GM18907 (cell line): ENCODE measurements at regions not wholly inside any gene's neighbourhood (a gene's known extent, or its start where the extent isn't known, plus 50 kb on each side); places are given as distances from the start of the nearest gene placed in this dataset.
"Not testable (repeated sequence)": the region's sequence is repeated elsewhere in the genome, so short reads cannot be mapped to it uniquely, and the experiment has no call there.

ENCODE experiments used
- ATAC-seq: cut with Tn5 transposase; IDR thresholded peaks from one replicate; pipeline ENCODE4 v1.9.1; 2021; ENCODE audit warnings: mild to moderate bottlenecking, moderate library complexity; ENCODE audit not compliant: unreplicated experiment

DNA sequence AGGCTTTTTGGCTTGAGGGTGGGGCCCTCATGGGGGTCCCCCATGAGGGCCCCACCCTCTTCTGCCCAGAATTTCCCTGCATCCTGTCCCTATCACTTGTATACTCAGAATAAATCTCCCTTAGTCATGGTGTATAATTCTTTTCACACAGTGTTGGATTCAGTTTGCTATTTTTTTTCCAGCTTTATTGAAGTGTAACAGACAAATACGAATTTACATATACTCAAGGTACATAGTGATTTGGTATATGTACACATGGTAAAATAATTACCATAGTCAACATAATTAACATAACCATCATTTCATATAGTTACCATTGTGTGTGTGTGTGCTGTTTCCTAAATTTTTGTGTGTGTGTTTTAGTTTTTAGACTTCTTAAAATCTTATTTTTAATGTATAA lies 289.4 kb downstream of the CNTNAP3B start:
- ATAC-seq, result not testable (repeated sequence)

DNA sequence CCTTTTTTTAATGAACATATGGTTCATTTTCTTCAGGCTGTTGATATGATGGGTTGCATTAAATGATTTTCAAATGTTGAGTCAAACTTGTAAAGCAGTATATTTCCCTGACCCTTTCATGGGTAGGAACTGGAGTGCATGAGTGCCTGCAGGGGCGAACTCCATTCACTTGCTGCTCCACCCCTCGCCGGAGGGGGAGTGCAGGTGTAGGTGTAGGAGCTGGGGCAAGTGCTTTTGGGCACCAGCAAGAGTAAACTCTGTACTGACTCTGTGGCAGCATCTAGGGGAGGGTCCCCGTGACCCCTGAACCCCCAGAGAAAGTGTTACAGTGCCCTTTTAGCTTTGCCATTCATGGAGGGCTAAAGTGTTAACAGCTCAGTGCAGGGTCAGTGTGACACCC lies 290.3 kb downstream of the CNTNAP3B start:
- ATAC-seq, result not testable (repeated sequence)

DNA sequence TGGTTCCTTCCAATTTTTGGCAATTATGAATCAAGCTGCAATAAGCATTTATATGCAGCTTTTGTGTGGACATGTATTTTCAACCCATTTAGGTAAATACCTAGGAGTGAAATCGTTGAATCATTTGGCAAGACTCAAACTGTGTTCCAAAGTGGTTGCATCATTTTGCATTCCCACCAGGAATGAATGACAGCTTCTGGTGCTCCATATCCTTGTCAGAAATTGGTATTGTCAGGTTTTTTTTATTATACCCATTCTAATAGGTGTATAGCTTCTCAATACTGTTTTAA lies 290.7 kb downstream of the CNTNAP3B start:
- not testable (repeated sequence) for ATAC-seq

DNA sequence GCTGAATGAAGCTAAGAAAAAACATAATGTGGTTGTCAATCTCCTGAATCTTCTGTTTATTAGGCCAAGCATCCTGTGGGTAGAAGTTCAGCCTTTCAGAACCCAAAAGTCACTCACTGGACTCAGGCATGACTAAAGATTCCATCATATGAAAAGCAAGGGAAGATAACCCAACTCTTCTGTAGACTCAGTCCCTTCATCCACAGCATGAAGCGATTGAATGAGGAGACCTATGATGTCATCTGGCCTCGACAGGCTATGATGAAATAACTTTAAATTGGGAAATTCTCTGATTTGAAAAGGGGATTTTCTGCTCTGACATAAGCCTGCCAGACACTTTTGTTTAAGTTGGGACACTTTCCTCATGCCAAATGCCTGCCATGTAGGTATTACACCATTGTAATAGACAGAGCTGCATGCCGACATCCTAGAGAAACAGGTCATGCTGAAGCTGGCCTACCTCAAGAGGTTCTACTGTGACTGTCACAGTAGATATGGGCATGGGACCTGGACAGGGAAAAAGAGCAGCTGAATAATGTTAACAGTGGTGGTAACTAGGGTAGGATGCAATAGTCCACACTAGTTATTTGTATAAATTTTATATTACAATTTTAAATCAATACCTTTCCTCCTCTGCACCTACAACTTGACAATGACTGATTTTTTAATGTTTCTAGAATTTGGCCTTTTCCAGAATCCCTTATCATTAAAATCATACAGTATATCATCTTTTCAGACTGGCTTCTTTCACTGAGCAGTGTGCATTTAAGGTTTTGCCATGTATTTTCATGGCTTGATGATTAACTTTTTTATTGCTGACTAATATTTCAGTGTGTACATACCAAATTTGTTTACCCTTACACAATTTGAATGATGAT lies 291.3 kb downstream of the CNTNAP3B start:
- not testable (repeated sequence) for ATAC-seq

DNA sequence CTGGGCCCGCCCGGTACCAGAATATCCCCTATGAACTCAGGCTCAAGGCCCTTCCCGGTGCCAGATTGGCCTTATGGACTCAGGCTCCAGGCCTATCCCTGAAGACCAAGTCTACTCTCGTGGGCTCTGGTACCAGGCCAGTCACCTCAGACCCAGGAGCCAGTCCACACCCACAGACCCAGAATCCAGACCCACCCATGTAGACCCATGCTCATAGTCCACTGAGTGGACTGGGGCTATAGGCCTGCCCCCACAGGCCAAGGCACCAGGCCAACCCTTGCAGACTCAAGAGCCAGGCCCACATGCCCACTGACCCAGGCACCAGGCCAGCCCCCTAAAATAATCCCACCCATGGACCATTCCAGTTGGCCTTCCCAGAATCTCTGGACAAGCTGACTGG lies 296.1 kb downstream of the CNTNAP3B start:
- ATAC-seq, result not testable (repeated sequence)

DNA sequence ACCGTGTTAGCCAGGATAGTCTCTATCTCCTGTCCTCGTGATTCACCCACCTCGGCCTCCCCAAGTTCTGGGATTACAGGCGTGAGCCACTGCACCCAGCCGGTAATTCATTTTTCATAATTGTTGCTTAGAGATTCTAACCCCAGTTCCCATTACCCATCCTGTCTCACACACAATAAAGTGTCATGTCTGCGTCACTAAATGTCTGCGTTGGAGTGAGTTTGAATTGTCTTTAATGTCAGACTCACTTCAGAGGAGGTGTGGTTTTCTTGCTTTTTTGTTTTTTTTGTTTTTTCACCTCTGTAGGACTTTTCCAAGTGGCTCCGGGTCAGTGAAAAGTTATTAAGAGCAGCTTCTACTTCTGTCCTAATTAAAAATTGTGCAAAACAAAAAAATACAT lies 304.5 kb downstream of the CNTNAP3B start:
- ATAC-seq, result not testable (repeated sequence)

DNA sequence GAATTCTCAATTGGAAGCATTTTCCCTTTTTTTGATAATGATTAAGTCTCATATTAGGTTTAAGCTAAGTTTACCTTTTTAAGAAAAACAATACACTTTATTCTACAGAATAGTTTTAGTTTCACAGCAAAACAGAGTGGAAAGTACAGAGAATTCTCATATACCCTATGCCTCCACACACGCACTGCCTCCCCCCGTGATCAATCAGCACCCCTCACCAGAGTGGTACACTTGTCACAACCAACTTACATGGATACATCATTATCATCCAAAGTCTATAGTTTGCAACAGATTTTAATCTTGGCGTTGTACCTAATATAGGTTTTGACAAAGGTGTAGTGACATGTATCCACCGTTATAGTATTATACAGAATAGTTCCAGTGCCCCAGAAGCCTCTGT lies 326.5 kb downstream of the CNTNAP3B start:
- not testable (repeated sequence) for ATAC-seq

DNA sequence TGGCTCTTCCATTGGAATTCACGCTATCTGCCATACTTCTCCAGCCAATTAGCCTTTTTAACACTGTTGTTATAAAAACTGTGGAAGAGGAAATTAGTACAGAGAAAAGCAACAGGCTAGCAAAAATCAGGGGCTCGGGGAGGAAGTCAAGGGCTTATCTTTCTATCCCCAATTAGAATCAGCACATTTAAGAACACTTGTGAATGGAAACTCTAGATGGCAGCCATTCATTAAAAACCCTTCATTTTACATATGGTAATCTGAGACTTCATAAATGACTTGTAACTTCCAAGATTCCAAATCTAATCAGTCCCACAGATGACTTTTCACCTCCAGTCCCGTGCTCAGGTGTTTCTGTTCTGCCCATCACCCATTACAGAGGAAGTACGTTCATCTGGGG lies 330.5 kb downstream of the CNTNAP3B start:
- not testable (repeated sequence) for ATAC-seq

DNA sequence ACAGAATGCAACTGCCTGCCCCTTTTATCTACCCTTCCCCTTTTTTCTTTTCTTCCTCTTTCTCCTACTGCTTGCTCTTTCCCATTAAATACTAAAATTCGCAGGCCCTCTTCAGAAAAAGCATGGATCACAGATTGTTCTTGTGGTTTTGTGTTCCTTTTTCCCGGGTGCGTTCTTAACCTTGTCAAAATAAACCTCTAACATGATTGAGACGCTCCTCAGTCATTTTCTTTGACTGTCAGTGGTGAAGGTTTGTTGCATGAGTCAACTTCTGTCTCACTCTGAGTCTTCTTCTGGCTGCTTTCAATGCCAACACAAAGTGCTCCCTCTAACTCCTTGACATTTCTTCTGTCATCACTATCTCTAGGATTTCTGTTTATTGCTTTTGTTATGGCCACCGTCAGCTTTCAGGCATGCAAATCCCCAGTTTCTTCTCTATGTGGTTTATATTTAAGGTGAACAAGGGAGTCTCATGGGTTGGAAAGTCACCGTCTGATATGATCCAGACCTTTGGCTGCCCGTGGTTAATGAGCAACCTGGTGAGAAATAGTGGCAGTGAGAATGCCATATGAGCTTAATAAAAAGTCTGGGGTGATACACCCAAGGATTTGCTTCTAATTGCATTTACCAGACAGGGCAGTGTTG lies 338.4 kb downstream of the CNTNAP3B start:
- ATAC-seq, result not testable (repeated sequence)

DNA sequence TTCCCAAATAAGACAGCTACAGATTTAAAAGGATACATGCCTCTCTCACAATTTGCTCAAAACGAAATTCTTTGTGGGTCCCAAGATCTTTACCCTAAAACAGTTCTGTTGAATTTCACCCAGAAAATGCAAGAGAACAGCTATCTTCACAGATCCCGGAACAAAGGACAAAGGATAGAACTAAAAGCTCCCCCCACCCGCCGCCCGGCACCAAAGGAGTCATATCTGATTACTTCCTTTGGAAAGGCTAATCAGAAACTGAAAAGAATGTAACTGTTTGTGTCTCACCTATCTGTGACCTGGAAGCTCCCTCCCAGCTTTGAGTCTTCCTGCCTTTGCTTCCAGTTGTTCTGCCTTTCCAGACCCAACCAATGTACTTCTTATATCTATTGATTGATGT lies 339.2 kb downstream of the CNTNAP3B start:
- not testable (repeated sequence) for ATAC-seq

DNA sequence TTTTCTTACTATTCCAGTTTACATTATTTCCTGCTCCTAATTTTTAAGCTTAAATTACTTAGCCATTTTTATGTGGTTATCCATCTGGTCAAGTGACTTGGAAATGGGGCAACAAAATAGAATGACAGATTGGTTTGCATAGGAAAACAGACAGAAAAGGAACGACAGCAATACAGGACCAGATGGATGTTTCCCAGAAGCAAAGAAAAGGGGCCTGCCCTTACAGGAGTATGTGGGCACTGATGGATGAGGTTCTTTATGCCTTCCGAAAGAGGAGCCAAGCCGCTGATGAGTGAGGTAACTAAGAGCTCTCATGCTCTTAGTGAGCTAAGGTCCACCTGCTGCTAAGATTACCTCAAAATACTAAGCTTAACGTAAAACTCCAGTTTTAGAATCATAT lies 339.8 kb downstream of the CNTNAP3B start:
- ATAC-seq, result not testable (repeated sequence)

DNA sequence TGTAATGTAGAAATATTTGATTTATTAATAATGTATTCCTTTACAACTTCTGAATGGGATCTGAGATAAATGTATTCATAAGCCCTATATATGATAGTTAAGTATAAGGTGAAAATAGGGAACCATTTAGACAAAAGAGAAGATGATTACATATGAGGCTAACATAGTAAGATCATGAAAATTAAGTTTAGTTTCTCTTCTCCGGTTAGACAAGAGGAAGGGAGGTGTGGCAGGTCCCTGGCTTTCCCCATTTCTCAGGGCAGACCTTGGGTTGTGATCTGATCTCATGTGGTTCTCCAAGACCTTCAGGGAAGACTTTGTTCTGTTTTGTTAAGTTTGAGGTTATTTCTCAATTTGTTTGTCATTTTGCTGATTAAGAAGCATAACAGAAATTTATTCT lies 341.3 kb downstream of the CNTNAP3B start:
- ATAC-seq, result not testable (repeated sequence)

DNA sequence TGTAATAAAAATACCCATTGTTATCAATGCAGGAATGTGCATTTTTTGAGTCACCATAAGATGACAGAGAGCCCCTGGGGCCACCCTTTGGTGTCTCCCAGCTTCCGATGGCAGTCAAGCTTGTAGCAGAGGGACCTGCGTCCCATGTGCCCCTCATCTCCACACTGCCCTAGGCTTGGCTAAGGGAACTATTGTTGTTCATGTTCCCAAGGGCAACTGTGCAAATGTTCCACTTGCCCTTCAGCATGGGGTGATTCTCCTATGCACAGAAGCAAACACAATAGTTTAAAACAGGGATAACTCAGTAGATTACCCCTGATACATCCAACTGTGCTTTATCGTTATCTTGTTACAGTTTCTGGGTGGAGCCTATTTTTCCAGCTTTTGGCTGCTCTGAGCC lies 342.0 kb downstream of the CNTNAP3B start:
- ATAC-seq, result not testable (repeated sequence)

DNA sequence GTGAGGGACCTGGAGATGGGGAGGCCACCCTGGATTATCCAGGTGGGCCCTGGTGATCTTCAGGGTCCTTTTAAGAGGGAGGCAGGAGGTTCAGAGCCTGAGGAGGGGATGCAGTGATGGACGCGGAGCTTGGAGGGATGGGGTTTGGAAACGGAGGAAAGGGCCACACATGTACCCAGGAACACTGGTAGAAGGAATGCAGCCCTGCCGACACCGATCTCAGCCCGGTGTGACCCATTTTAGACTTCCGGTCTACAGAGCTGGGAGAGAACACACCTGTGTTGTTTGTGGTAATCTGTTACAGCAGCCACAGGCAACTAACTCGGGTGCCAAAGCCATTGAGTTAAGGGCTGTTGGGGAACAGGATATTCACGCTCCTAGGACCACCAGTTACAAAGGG lies 345.2 kb downstream of the CNTNAP3B start:
- not testable (repeated sequence) for ATAC-seq

DNA sequence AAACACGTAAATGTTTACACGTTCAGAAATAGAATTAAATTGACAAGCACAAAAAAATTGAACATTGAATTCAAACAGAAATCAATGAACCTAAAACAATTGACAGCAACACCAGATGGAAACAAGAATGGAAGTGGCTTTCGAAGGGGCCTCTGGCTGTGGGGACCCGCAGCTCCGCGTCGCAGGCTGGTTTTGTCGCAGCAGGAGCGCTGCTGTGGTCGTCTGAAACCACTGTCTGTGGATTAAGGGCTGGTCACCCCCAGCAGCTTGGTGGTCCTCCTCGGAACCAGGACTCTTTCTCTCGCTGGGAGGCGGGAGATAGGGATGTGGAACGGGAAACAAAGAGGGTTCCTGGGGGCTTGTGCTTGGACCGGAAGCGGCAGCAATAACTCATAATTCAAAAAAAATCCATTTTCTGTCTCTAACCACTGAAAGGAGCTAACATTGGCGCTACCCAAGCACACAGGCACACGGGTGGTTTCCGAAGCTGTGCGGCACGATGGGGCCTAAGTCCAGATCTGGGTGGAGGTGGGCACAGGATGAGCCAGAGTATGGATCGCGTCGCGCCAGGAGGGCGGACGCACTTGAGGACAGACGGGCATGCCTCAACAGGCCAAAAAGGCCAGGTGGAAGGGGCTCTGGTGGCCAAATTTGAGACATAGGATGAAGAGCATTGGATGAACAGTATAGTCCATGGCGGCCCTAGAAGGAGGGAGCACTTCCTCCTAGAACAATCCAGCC lies 346.0 kb downstream of the CNTNAP3B start:
- not testable (repeated sequence) for ATAC-seq

DNA sequence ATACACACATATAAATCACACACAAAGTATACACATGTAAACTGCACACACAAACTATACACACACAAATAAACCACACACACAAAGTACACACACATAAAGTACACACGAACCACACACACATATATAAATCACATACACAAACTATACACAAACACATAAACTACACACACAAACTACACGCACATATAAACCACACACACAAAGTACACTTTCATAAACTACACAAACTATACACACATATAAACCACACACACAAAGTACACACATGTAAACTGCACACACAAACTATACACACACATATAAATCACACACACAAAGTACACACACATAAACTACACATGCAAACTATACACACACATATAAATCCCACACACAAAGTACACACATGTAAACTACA lies 347.3 kb downstream of the CNTNAP3B start:
- ATAC-seq, result not testable (repeated sequence)

DNA sequence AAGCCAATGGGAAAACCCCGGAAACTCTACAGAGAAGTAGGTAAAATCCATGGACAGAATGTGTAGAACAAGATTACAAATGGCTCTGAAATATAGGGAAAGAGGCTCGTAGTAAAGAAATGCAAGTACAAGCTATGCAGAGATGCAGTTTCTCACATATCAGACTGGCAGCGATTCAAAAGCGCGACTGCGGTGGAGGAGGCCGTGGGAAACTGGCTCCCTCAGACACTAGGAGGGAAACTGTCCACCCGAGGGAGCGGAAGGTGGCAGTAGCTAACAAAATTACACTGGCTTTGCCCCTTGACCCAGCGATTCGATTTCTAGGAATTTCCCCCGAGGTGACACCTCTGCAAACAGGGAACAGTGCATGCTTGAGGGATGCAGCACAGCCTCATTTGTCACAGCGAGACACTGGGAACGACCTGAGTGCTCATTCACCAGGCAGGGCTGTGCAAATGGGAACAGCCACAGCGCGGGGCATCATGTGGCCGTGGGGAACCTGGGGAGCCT lies 349.3 kb downstream of the CNTNAP3B start:
- ATAC-seq, result not testable (repeated sequence)

DNA sequence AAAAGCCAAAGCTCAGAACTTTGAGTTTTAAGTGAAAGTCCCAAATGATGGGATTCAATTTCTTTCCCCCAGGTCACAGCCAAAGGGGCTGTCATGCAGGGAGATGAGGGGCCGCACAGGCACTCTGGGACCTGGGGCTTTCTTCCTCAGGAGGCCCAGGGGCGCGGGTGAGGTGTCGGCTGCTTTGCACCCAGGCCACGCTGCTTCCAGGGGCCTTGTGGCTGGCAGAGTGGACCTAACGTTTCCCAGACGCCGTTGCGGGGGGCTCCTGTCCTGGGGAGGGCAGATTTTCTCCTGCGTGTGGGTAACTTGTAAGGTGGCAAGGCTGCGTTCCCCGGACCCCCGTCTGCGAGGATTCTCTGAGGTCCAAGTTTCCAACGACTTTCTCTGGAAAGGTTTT lies 350.0 kb downstream of the CNTNAP3B start:
- not testable (repeated sequence) for ATAC-seq

DNA sequence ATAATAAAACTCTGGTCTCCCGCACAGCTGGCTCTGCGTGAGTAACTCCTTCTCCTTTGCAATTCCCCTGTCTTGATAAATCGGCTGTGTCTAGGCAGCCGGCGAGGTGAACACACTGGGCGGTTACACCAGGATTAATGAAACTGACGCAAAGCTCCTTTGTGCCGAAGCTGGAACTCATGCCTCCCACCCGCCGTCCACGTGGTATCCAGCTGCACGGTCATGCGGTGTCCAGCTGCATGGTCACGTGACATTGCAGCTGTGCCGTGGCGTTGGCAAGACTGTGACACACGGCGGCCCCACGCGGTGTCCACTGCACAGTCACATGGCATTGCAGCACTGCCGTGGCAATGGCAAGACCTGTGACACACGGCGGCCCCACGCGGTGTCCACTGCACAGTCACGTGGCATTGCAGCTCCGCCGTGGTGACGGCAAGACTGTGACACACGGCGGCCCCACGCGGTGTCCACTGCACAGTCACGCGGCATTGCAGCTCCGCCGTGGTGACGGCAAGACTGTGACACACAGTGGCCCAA lies 350.6 kb downstream of the CNTNAP3B start:
- not testable (repeated sequence) for ATAC-seq

DNA sequence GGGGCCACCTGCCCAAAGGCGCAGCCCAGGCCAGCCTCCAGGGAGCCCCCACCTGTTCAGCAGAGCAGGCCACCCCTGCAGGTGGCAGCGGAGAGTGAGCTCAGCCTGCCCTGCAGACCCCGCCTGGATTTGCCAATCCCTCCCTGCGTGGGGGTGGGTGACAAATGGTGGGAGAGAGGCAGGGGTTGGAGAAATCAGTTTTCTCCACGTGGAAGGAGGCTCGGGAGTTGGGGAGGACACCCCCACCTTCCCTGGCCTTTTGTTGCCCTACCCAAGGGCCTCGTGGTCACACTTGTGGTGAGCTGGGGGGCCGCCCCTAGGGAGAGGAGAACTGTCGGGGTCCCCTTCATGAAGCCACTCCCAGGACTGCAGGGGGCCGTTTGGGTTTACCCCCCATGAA lies 351.7 kb downstream of the CNTNAP3B start:
- ATAC-seq, result not testable (repeated sequence)

DNA sequence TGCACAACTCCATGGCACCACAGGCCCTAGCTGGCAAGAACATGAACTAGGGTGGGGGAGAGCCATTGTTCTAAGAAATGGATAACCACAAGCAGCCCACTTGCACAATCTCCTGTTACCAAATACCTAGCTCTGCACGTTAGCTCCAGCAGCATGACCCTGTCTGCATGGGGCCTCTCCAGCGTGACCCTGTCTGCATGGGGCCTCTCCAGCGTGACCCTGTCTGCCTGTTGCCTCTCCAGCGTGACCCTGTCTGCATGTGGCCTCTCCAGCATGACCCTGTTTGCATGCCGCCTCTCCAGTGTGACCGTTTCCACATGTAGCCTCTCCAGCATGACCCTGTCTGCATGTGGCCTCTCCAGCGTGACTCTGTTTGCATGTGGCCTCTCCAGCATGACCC lies 356.7 kb downstream of the CNTNAP3B start:
- ATAC-seq, result not testable (repeated sequence)
